OCI-LY7 (cell line): ENCODE measurements at regions not wholly inside any gene's neighbourhood (a gene's known extent, or its start where the extent isn't known, plus 50 kb on each side); places are given as distances from the start of the nearest gene placed in this dataset.

Experiments
- BruUV-seq: library from RNA; stranded (reverse); fragments of 400-500 nt; replicated peaks from 2 replicates; lab custom pipeline; 2021; lab: Mats Ljungman, UMichigan
- CTCF ChIA-PET: fragments of 300-600 bp; sonication (Branson Sonifier 250); formaldehyde crosslinking; loops from one replicate; lab custom pipeline; 2022; ENCODE audit warnings: antibody characterized with exemption; ENCODE audit not compliant: unreplicated experiment; lab: Charles Lee
- POLR2A ChIA-PET: fragments of 300-600 bp; sonication (Branson Sonifier 250); formaldehyde crosslinking; loops from one replicate; lab custom pipeline; 2022; ENCODE audit warnings: antibody characterized with exemption; lab: Charles Lee
- DNase-seq: peaks from one replicate; pipeline ENCODE4 v3.0.0-alpha.2; 2015; ENCODE audit warnings: low spot score
- H2AFZ ChIP-seq: fragments of 200-600 bp; sonication (generic), shearing (Covaris generic); 2 replicates; pipeline ENCODE4 v1.6.1; 2014; ENCODE audit warnings: mild to moderate bottlenecking, antibody characterized with exemption, low read length, moderate library complexity
- H3K27ac ChIP-seq: fragments of 200-600 bp; sonication (generic); 2 replicates; pipeline ENCODE4 v1.5.1; 2014; ENCODE audit warnings: mixed run types, low read depth, mild to moderate bottlenecking, moderate library complexity, low read length, inconsistent platforms; ENCODE audit not compliant: poor library complexity, severe bottlenecking
- H3K36me3 ChIP-seq: fragments of 200-600 bp; sonication (generic); 2 replicates; pipeline ENCODE4 v1.6.1; 2014; ENCODE audit warnings: mild to moderate bottlenecking, antibody characterized with exemption, low read length, moderate library complexity, mixed read lengths; ENCODE audit not compliant: insufficient read depth
- H3K4me1 ChIP-seq: fragments of 200-600 bp; sonication (generic); 2 replicates; pipeline ENCODE4 v1.5.1; 2014; ENCODE audit warnings: mild to moderate bottlenecking, low read length; ENCODE audit not compliant: insufficient read depth, poor library complexity, severe bottlenecking
- H3K4me2 ChIP-seq: fragments of 200-600 bp; sonication (generic); 2 replicates; pipeline ENCODE4 v1.6.1; 2014; ENCODE audit warnings: mild to moderate bottlenecking, low read length
- H3K4me3 ChIP-seq: fragments of 200-600 bp; sonication (generic); 2 replicates; pipeline ENCODE4 v1.5.1; 2014; ENCODE audit warnings: mild to moderate bottlenecking, low read depth, low read length; ENCODE audit not compliant: poor library complexity, severe bottlenecking
- H3K79me2 ChIP-seq: fragments of 200-600 bp; sonication (generic); 2 replicates; pipeline ENCODE4 v1.6.1; 2016; ENCODE audit warnings: low read depth, mild to moderate bottlenecking, low read length, moderate library complexity, mixed read lengths; ENCODE audit not compliant: insufficient read depth
- H3K9me2 ChIP-seq: fragments of 200-600 bp; sonication (generic); 2 replicates; pipeline ENCODE4 v1.6.1; 2016; ENCODE audit warnings: mild to moderate bottlenecking, low read length, mixed read lengths; ENCODE audit not compliant: insufficient read depth
- H3K9me3 ChIP-seq: fragments of 200-600 bp; sonication (generic); 2 replicates; pipeline ENCODE4 v1.6.1; 2014; ENCODE audit warnings: mild to moderate bottlenecking, mixed run types, low read length, mixed read lengths
- H4K20me1 ChIP-seq: fragments of 200-600 bp; sonication (generic); 2 replicates; pipeline ENCODE4 v1.6.1; 2014; ENCODE audit warnings: mild to moderate bottlenecking, antibody characterized with exemption, low read length, moderate library complexity, mixed read lengths; ENCODE audit not compliant: insufficient read depth
- EZH2phosphoT487 ChIP-seq: fragments of 200-600 bp; sonication (generic); IDR thresholded peaks from 2 replicates; pipeline ENCODE4 v1.6.1; 2018; ENCODE audit warnings: low read depth, borderline replicate concordance, mild to moderate bottlenecking, mixed run types, antibody characterized with exemption, low read length, moderate library complexity, mixed read lengths
- intact Hi-C: fragments of 100-400 bp; cut with micrococcal nuclease; formaldehyde crosslinking; loops from one replicate; pipeline ENCODE4 v1.10.0; 2022; ENCODE audit not compliant: unreplicated experiment
- TF ChIP-seq, protein P1 (sequence below): fragments of 200-600 bp; sonication (generic); conservative IDR thresholded peaks from 2 replicates; pipeline ENCODE4 v1.5.1; 2014; ENCODE audit warnings: mild to moderate bottlenecking, antibody characterized with exemption, low read length, moderate library complexity, mixed read lengths

DNA sequence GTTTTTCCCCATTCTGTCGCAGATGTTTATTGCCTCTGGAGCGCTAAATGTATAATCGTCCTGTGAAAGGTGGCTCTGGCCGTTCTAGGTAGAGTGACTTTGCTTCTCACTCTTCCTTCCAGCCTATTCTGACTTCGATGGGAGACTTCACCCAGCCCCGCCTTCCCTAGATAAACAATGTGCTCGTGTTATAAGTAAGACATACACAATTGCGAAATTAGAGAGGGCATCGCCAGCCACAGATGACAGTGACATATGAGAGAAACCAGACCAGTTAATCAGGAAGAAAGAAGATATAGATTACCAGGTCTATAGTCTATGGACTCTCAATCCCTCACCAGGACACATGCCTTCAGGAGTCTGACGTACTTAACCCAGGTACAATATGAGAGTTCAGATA lies 1050.5 kb upstream of the AUTS2 start:
- H3K4me2 ChIP-seq: no peak overlapping the region

DNA sequence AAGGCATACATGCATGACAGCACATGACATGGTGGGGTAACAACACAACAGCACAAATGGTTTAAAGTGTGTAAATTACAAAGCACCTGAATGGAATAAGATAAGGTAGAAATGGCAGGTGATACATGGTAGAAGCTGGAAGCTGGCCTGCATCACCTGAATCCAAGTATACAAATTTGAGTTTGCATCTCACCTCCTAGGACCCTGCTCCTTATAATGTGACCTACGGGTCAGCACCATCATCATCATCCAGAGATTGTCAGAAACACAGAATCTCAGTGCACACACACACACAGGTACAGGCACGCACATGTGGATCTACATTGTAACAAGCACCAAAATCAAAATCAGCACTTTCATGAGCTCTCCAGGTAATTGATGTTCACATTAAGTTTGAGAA lies 1048.2 kb upstream of the AUTS2 start:
- intact Hi-C loops: no loop called here
- CTCF ChIA-PET: no interaction called here

More for the DNA sequence above, 1050.5 kb upstream of the AUTS2 start:
- DNase-seq: no peak
- Histone ChIP-seq H2AFZ (no peak overlapping the region), H3K9me3 (no peaks in the 10 kb centered on the region), H4K20me1 (no peaks in the 10 kb centered on the region), H3K9me2 (no peaks in the 10 kb centered on the region), H3K36me3 (no peaks in the 10 kb centered on the region), H3K4me1 (no peaks in the 10 kb centered on the region), H3K79me2 (no peaks in the 10 kb centered on the region), H3K4me3 (no peak overlapping the region), H3K27ac (no peak overlapping the region)
- no TSS peak for BruUV-seq
- TF ChIP-seq, protein P1, sequence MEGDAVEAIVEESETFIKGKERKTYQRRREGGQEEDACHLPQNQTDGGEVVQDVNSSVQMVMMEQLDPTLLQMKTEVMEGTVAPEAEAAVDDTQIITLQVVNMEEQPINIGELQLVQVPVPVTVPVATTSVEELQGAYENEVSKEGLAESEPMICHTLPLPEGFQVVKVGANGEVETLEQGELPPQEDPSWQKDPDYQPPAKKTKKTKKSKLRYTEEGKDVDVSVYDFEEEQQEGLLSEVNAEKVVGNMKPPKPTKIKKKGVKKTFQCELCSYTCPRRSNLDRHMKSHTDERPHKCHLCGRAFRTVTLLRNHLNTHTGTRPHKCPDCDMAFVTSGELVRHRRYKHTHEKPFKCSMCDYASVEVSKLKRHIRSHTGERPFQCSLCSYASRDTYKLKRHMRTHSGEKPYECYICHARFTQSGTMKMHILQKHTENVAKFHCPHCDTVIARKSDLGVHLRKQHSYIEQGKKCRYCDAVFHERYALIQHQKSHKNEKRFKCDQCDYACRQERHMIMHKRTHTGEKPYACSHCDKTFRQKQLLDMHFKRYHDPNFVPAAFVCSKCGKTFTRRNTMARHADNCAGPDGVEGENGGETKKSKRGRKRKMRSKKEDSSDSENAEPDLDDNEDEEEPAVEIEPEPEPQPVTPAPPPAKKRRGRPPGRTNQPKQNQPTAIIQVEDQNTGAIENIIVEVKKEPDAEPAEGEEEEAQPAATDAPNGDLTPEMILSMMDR: no peak
- no peak for TF ChIP-seq EZH2phosphoT487
- CTCF ChIA-PET: no interaction called here
- intact Hi-C loops: no loop called here
- POLR2A ChIA-PET: no interaction called here

DNA sequence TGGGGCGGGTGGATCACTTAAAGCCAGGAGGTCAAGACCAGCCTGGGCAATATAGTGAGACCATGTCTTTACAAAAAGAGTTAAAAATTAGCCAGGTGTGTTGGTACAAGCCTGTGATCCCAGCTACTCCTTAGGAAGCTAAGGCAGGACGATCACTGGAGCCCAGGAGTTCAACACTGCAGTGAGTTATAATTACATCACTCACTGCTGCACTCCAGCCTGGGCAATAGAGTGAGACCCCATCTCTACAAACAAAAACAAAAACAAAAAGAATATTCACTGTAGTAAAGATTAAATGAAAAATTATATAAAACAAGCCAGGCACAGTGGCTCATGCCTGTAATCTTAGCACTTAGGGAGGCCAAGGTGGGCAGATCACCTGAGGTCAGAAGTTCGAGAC lies 1047.6 kb upstream of the AUTS2 start:
- no peaks in the 10 kb centered on the region for H3K4me1 ChIP-seq
- H3K27ac ChIP-seq: no peak overlapping the region
- intact Hi-C loops: no loop called here
- H3K79me2 ChIP-seq: no peaks in the 10 kb centered on the region
- CTCF ChIA-PET: no interaction called here
- H3K36me3 ChIP-seq: no peaks in the 10 kb centered on the region
- BruUV-seq: no TSS peak
- POLR2A ChIA-PET: no interaction called here
- H2AFZ ChIP-seq: no peak overlapping the region
- no peak for DNase-seq
- H3K4me3 ChIP-seq: no peak overlapping the region
- no peak for TF ChIP-seq EZH2phosphoT487
- TF ChIP-seq, protein P1: no peak
- H3K9me3 ChIP-seq: no peaks in the 10 kb centered on the region
- H4K20me1 ChIP-seq: no peaks in the 10 kb centered on the region
- no peak overlapping the region for H3K4me2 ChIP-seq
- H3K9me2 ChIP-seq: no peaks in the 10 kb centered on the region

More for the DNA sequence above, 1048.2 kb upstream of the AUTS2 start:
- POLR2A ChIA-PET: no interaction called here
- Histone ChIP-seq H3K79me2 (no peaks in the 10 kb centered on the region), H3K36me3 (no peaks in the 10 kb centered on the region), H3K4me2 (no peak overlapping the region), H3K27ac (no peak overlapping the region), H3K9me3 (no peaks in the 10 kb centered on the region), H2AFZ (no peak overlapping the region), H4K20me1 (no peaks in the 10 kb centered on the region), H3K4me3 (no peak overlapping the region), H3K4me1 (no peaks in the 10 kb centered on the region), H3K9me2 (no peaks in the 10 kb centered on the region)
- DNase-seq: no peak
- BruUV-seq: no TSS peak
- no peak for TF ChIP-seq EZH2phosphoT487
- TF ChIP-seq, protein P1: no peak
